Fibroblast of pulmonary artery (primary cell): ENCODE measurements at regions not wholly inside any gene's neighbourhood (a gene's known extent, or its start where the extent isn't known, plus 50 kb on each side); places are given as distances from the start of the nearest gene placed in this dataset.

Experiments
- DNase-seq: peaks from one replicate; pipeline ENCODE4 v3.0.0-alpha.2; 2010; ENCODE audit warnings: low read depth
- H3K4me3 ChIP-seq: replicated peaks from 2 replicates; pipeline ENCODE4 v1.5.1; 2011; ENCODE audit warnings: low read depth, mild to moderate bottlenecking, control low read depth, low read length, moderate library complexity
- CTCF ChIP-seq: IDR thresholded peaks from 2 replicates; pipeline ENCODE4 v1.5.1; 2011; ENCODE audit warnings: mild to moderate bottlenecking, control low read depth, low read length, inconsistent platforms; ENCODE audit errors: missing control alignments

GRCh38 chr18:22106536-22107292, 62.7 kb upstream of the GATA6 start:
- TF ChIP-seq CTCF: no peak
- DNase-seq: no peak
- no peak overlapping the region for H3K4me3 ChIP-seq

GRCh38 chr18:22108674-22109073, 60.7 kb upstream of the GATA6 start:
- peak; percentile 36 for TF ChIP-seq CTCF
- peak; percentile 27 for DNase-seq

DNA sequence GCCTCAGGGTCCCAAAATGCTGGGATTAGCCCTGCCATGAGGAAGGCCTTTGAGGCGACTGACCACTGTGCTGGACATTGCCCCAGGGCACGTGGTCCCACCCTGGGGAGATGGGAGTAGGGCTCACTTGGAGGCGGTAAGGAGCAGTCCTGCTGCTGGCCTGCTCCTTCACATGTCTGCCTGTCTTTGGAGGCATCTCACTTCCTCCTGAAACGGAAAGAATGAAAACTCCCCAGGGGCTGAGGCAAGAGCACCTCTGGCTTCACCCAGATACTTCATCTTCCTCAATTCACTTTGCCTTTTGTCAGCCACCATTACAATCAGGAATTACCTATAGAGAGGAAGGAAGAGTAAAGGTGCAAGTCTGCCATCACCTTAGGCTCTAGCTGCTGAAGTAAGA, 59.9 kb upstream of the GATA6 start:
- no peak for DNase-seq
- no peak for TF ChIP-seq CTCF
- no peak overlapping the region for H3K4me3 ChIP-seq

More at GRCh38 chr18:22108674-22109073, 60.7 kb upstream of the GATA6 start:
- H3K4me3 ChIP-seq: no peak overlapping the region

GRCh38 chr18:22110461-22110924, 58.9 kb upstream of the GATA6 start:
- TF ChIP-seq CTCF: no peak

GRCh38 chr18:22112215-22112614, 57.2 kb upstream of the GATA6 start:
- no peak overlapping the region for H3K4me3 ChIP-seq
- TF ChIP-seq CTCF: no peak
- DNase-seq: no peak

More at GRCh38 chr18:22110461-22110924, 58.9 kb upstream of the GATA6 start:
- DNase-seq: no peak
- H3K4me3 ChIP-seq: no peak overlapping the region

- no peak overlapping the region for H3K4me3 ChIP-seq
- DNase-seq: no peak
- TF ChIP-seq CTCF: no peak
Measured at GRCh38 chr18:22113144-22113844, 56.1 kb upstream of the GATA6 start.
